Neural crest cell (in vitro differentiated cells): ENCODE measurements at regions not wholly inside any gene's neighbourhood (a gene's known extent, or its start where the extent isn't known, plus 50 kb on each side); places are given as distances from the start of the nearest gene placed in this dataset.
"Not testable (repeated sequence)": the region's sequence is repeated elsewhere in the genome, so short reads cannot be mapped to it uniquely, and the experiment has no call there.

ENCODE experiments used
- DNase-seq: peaks from one replicate; pipeline ENCODE4 v3.0.0; 2021; ENCODE audit warnings: low read depth, mixed read lengths, low spot score
- H3K27ac Mint-ChIP-seq: one replicate; pipeline ENCODE4 v1.8.0; 2021; ENCODE audit warnings: mild to moderate bottlenecking, mixed read lengths; ENCODE audit not compliant: unreplicated experiment
- H3K27me3 Mint-ChIP-seq: 2 replicates; pipeline ENCODE4 v1.8.0; 2021; ENCODE audit warnings: low read depth, mild to moderate bottlenecking, mixed read lengths
- H3K36me3 Mint-ChIP-seq: 2 replicates; pipeline ENCODE4 v1.8.0; 2021; ENCODE audit warnings: low read depth, mild to moderate bottlenecking, mixed read lengths
- H3K4me1 Mint-ChIP-seq: 2 replicates; pipeline ENCODE4 v1.8.0; 2021; ENCODE audit warnings: mixed read lengths
- H3K4me3 Mint-ChIP-seq: one replicate; pipeline ENCODE4 v1.8.0; 2021; ENCODE audit warnings: mild to moderate bottlenecking, mixed read lengths
- H3K9me3 Mint-ChIP-seq: 2 replicates; pipeline ENCODE4 v1.8.0; 2021; ENCODE audit warnings: mixed read lengths
- TF ChIP-seq, protein P1 (sequence below): fragments of 200-600 bp; sonication (generic); conservative IDR thresholded peaks from 2 replicates; pipeline ENCODE4 v1.5.0; 2021; ENCODE audit warnings: antibody characterized with exemption, mild to moderate bottlenecking

DNA sequence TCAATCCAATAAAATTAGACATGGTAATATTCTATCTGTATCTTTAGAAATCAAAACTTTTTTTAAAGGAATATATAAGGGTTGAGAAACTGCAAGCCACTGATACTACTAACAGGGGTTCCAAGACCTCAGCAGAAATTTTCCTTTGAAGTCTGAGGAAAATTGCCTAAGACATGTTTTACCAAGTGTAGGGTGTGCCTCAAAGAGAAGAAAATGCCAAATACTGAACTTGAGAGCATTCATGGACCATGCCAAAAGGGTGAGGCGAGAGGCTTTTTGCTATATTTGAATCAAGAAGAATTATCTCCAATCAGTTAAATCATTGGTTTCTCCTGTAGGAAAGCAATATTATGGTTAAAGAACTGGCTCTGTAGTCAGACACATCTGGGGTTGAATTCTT is 207.9 kb upstream of the B3GALT2 start:
- no peaks in the 10 kb centered on the region for H3K4me1 Mint-ChIP-seq
- TF ChIP-seq, protein P1, sequence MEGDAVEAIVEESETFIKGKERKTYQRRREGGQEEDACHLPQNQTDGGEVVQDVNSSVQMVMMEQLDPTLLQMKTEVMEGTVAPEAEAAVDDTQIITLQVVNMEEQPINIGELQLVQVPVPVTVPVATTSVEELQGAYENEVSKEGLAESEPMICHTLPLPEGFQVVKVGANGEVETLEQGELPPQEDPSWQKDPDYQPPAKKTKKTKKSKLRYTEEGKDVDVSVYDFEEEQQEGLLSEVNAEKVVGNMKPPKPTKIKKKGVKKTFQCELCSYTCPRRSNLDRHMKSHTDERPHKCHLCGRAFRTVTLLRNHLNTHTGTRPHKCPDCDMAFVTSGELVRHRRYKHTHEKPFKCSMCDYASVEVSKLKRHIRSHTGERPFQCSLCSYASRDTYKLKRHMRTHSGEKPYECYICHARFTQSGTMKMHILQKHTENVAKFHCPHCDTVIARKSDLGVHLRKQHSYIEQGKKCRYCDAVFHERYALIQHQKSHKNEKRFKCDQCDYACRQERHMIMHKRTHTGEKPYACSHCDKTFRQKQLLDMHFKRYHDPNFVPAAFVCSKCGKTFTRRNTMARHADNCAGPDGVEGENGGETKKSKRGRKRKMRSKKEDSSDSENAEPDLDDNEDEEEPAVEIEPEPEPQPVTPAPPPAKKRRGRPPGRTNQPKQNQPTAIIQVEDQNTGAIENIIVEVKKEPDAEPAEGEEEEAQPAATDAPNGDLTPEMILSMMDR, result no peak
- H3K9me3 Mint-ChIP-seq, result peaks cover 2% of the 10 kb centered on the region
- H3K4me3 Mint-ChIP-seq, result no peak overlapping the region
- no peak for DNase-seq
- H3K27me3 Mint-ChIP-seq, result no peaks in the 10 kb centered on the region
- H3K36me3 Mint-ChIP-seq, result no peaks in the 10 kb centered on the region
- no peak overlapping the region for H3K27ac Mint-ChIP-seq

DNA sequence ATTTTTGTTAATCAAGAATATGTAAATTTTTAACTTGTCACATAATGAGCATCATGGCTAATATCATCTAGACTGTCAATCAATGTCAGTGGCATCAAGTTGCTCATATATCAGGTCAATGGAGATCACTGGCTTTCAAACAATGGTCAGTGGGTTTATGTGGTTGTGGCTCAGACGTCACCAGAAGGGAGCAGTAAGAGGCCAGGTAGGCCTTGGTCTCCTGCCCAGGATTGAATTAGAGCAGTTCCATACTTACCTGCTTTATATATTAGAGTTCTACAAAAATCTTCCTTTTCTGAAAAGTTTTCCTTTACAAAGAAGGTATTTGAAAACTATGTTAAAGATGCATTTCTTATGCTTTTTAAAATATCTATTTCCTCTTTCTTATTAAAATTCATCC is 206.3 kb upstream of the B3GALT2 start:
- Mint-ChIP-seq H3K36me3 (no peaks in the 10 kb centered on the region), H3K27me3 (no peaks in the 10 kb centered on the region), H3K9me3 (peaks cover 2% of the 10 kb centered on the region), H3K4me3 (no peak overlapping the region), H3K4me1 (no peaks in the 10 kb centered on the region), H3K27ac (no peak overlapping the region)
- TF ChIP-seq, protein P1, result no peak
- DNase-seq, result no peak

DNA sequence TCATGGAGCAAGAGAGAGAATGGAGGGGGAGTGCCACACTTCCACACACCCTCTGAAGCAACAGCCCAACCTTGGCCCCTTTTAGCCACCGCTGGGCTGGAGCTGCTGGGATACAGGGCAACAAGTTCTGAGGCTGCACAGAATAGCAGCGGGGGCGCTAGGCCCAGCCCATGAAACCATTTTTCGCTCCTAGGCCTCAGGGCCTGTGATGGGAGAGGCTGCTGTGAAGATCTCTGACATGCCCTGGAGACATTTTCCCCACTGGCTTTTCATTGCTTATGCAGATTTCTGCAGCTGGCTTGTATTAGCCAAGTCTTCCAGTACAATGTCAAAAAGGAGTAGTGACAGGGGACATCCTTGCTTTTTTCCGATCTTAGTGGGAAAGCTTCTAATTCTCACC is 202.3 kb upstream of the B3GALT2 start:
- TF ChIP-seq, protein P1, result no peak
- H3K36me3 Mint-ChIP-seq, result no peaks in the 10 kb centered on the region
- H3K27ac Mint-ChIP-seq, result no peak overlapping the region
- H3K4me1 Mint-ChIP-seq, result no peaks in the 10 kb centered on the region
- H3K27me3 Mint-ChIP-seq, result no peaks in the 10 kb centered on the region
- no peak overlapping the region for H3K4me3 Mint-ChIP-seq
- no peak for DNase-seq
- H3K9me3 Mint-ChIP-seq, result peaks cover 2% of the 10 kb centered on the region

DNA sequence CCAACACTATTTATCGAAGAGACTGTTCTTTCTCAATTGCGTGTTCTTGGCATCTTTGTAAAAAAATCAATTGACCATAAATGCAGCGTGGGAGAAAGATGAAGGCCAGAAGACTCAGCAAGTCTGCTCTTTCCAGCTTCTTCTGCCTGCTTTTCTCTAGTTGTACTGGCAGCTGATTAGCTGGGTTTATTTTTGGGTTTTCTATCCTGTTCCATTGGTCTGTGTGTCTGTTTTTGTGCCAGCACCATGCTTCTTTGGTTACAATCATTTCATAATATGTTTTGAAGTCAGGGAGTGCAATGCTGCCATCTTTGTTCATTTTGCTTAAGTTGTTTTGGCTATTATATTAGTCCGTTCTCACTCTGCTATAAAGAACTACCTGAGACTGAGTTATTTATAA is 201.8 kb upstream of the B3GALT2 start:
- Mint-ChIP-seq H3K36me3 (no peaks in the 10 kb centered on the region), H3K4me1 (no peaks in the 10 kb centered on the region), H3K27ac (no peak overlapping the region), H3K9me3 (peaks cover 2% of the 10 kb centered on the region), H3K4me3 (no peak overlapping the region), H3K27me3 (no peaks in the 10 kb centered on the region)
- DNase-seq, result no peak
- TF ChIP-seq, protein P1, result no peak

DNA sequence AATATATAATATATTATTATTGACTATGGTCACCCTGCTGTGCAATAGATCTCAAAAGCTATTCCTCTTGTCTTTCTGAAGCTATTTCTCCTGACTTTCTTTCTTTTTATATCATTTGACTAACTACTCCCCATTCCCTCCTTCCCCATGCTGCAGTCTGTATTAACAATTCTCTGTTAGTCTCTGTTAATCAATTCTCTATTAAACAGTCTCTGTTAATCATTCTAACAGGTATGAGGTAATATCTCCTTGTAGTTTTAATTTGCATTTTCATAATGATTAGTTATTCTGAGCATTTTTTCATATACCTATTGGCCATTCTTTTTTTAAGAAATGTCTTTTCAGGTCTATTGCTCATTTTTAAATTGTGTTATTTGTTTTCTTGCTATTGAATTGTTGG is 201.0 kb upstream of the B3GALT2 start:
- Mint-ChIP-seq H3K27me3 (no peaks in the 10 kb centered on the region), H3K36me3 (no peaks in the 10 kb centered on the region), H3K9me3 (peaks cover 7% of the 10 kb centered on the region), H3K27ac (no peak overlapping the region), H3K4me3 (no peak overlapping the region), H3K4me1 (no peaks in the 10 kb centered on the region)
- TF ChIP-seq, protein P1, result no peak
- no peak for DNase-seq

DNA sequence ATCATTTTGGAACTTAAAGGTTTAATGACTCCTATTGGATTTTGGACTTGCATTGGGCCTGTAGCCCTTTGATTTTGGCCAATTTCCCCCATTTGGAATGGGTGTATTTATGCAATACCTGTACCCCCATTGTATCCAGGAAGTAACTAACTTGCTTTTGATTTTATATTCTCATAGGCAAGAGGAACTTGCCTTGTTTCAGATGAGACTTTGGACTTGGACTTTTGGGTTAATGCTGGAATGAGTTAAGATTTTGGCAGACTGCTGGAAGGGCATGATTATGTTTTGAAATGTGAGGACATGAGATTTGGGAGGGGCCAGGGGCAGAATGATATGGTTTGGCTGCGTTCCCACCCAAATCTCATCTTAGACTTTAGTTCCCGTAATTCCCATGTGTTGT is 192.0 kb upstream of the B3GALT2 start:
- DNase-seq, H3K27me3 Mint-ChIP-seq, H3K27ac Mint-ChIP-seq, H3K4me1 Mint-ChIP-seq, H3K4me3 Mint-ChIP-seq, H3K36me3 Mint-ChIP-seq: not testable (repeated sequence)
- H3K9me3 Mint-ChIP-seq, result peaks cover 15% of the 10 kb centered on the region
